RWPE1 (cell line): ENCODE measurements at regions not wholly inside any gene's neighbourhood (a gene's known extent, or its start where the extent isn't known, plus 50 kb on each side); places are given as distances from the start of the nearest gene placed in this dataset.

Experiments
- CTCF ChIA-PET: fragments of 350-600 bp; sonication (Branson Sonifier 250); formaldehyde crosslinking; extraction: SDS; loops from one replicate; lab custom pipeline; 2021; lab: Yijun Ruan, JAX
- POLR2A ChIA-PET: fragments of 400-600 bp; formaldehyde crosslinking; extraction: SDS; loops from one replicate; lab custom pipeline; 2020; ENCODE audit warnings: antibody characterized with exemption; ENCODE audit not compliant: low non-redundant PET; lab: Yijun Ruan, JAX
- DNase-seq: peaks from one replicate; pipeline ENCODE4 v3.0.0; 2012; ENCODE audit warnings: low spot score
- H3K27ac ChIP-seq: fragments of 450-650 bp; 2 replicates; pipeline ENCODE4 v1.5.1; 2017
- TF ChIP-seq, protein P1 (sequence below): fragments of 450-650 bp; conservative IDR thresholded peaks from 2 replicates; pipeline ENCODE4 v1.5.1; 2017; ENCODE audit warnings: low read depth, mild to moderate bottlenecking

DNA sequence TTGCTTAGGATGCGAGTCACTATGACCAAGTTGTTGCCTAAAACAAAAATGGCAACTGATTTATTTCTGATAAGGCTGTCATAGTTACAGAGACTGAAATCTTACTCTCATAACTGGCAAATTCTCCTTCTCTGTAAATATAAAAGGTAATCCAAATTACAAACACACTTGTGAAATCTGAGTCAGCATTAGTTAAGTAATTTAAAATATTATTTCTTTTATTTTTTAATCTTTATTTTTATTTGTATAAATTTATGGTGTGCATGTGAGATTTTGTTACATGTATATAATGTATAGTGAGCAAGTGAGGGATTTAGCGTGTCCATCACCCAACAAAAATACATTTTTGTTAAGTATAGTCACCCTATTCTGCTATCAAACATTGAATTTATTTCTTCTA is 1342.8 kb upstream of the TMEFF2 start:
- no peak for DNase-seq
- CTCF ChIA-PET: no interaction called here
- TF ChIP-seq, protein P1, sequence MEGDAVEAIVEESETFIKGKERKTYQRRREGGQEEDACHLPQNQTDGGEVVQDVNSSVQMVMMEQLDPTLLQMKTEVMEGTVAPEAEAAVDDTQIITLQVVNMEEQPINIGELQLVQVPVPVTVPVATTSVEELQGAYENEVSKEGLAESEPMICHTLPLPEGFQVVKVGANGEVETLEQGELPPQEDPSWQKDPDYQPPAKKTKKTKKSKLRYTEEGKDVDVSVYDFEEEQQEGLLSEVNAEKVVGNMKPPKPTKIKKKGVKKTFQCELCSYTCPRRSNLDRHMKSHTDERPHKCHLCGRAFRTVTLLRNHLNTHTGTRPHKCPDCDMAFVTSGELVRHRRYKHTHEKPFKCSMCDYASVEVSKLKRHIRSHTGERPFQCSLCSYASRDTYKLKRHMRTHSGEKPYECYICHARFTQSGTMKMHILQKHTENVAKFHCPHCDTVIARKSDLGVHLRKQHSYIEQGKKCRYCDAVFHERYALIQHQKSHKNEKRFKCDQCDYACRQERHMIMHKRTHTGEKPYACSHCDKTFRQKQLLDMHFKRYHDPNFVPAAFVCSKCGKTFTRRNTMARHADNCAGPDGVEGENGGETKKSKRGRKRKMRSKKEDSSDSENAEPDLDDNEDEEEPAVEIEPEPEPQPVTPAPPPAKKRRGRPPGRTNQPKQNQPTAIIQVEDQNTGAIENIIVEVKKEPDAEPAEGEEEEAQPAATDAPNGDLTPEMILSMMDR: no peak
- POLR2A ChIA-PET: no interaction called here
- no peak overlapping the region for H3K27ac ChIP-seq

DNA sequence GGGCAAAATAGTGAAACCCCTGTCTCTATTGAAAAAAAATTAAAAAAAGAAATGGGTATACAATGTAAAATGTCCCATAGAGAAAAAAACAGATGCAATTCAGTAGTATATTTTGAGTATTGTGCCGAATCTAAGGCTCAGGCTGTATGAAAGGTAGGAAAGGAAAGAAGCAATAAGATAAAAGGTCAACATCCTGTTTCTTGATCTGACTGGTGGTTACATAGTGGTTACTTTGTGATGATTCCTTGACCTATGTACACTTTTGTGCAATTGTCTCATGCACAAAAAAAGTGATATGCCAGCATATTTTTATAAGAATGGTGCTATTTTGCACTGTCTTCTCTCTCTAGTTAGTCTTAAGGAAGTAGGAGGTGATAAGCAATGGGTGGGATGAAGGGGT is 1333.7 kb upstream of the TMEFF2 start:
- H3K27ac ChIP-seq: no peak overlapping the region
- CTCF ChIA-PET: no interaction called here
- TF ChIP-seq, protein P1: no peak
- no peak for DNase-seq
- POLR2A ChIA-PET: no interaction called here

DNA sequence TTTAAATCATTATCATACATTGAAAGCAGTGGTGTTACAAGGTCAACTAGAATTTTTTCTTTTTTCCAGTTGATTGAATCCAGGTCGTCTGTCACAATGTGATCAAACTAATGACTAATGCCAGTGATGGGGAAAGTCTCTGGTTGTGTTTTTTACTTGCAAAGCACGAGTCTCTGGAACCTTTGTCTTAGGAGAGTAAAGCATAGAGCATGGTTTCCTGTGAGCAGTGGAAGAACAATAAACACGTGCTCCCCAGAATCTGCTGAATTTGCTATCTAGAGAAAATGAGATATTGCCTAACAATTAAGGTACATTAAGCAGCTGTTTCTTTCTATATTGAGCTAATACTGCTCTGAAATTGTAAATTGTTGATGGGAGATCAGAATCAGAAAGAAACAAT is 1332.4 kb upstream of the TMEFF2 start:
- no peak overlapping the region for H3K27ac ChIP-seq
- TF ChIP-seq, protein P1: no peak
- CTCF ChIA-PET: no interaction called here
- POLR2A ChIA-PET: no interaction called here
- no peak for DNase-seq

DNA sequence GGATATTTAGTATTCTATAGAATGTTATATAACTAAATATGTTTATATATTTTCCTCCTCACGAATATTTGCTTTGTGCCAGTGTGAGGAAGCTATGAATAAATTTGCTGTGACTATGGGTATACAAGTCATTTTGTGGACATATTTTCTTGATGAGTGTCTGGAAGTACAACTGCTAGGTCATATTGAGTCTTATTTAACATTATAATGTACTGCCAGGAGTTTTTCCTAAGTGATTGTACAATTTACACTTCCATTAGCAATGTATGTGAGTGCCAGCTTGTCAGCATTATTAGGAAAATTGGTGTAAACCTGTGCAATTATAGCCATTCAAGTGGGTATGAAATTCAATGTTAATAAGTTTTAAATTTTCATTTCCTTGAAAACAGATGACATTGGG is 1328.9 kb upstream of the TMEFF2 start:
- no peak for DNase-seq
- ChIA-PET POLR2A (no interaction called here), CTCF (no interaction called here)
- no peak overlapping the region for H3K27ac ChIP-seq
- TF ChIP-seq, protein P1: no peak

DNA sequence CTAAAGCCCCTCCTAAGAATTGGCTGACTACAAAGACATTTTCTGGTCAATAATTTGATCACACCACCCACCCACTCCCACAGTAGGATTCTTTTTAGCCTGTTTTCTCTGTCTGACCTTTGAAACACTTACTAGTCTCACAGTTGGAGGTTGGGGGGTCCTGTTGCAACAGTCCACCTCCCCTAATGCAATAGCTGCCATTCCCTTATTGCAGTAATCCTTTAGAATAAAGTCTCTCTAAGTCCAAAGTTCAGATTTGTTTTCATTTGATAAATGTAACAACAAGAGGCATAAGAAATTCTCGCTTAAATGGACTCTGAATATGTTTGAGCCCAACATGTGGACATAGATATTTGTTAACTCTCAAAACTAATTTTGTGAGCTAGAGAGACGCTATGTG is 1326.8 kb upstream of the TMEFF2 start:
- CTCF ChIA-PET: no interaction called here
- no peak overlapping the region for H3K27ac ChIP-seq
- TF ChIP-seq, protein P1: no peak
- POLR2A ChIA-PET: no interaction called here
- DNase-seq: no peak

DNA sequence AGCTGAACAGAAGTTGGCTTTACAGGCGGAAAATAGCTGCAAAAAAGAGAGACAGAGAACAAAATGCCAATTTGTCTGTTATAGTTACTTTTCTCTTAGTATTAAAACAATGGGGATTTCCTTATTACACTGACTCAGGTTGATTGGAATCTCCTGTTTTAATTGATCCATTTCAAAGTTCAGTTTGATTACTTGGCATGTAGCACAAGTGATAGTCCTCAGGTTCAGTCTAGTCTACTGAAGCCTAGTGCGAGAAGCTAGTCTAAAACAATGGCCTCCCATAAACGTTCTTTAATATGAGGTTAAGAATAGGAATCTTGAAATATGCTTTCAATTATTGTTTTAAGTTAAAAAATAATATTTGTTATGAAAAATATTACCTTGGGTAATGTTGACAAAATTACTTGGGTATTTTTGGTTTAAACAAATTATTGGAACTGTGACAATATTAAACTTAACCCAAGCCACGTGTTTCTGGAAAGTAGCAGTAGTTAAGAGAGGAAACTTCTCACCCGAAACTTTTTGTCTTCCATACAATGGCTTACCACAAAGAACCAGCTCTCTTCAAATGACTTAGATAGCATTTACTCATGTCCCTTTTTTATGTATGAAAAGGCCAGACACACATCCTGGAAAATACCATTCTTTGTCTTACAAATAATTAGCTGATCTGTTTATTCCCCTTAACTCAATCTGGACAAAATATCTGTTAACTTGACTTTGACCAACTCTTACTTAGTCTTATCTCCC is 1326.2 kb upstream of the TMEFF2 start:
- CTCF ChIA-PET: no interaction called here
- H3K27ac ChIP-seq: no peak overlapping the region
- POLR2A ChIA-PET: no interaction called here
- no peak for DNase-seq
- TF ChIP-seq, protein P1: no peak
